ENCODE measurements at regions not wholly inside any gene's neighbourhood (a gene's known extent, or its start where the extent isn't known, plus 50 kb on each side); places are given as distances from the start of the nearest gene placed in this dataset.

DNA sequence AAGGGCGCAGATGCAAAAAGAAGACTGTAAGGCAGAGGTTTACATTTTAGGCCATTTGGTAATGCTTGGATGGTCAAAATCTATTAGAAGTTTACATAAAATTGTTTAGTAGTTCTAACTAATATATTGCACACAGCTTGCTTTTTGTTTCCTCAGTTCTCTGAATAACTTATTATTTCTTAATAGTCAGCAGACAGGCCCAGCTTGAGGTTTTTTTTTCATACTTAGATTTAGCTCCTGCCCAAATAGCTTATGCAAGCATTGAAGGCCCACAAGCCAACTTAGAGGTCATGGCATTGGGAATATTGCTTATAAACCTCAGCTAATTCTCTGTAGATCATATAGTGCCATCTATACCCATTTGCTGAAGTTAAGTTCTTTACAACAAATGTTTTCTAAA is 172.5 kb downstream of the RAP2B start:
- Histone ChIP-seq H3K27ac (ENCODE audit: low read depth, low read length) (no peak overlapping the region), H3K4me3 (ENCODE audit: low read depth in 1 of 2, low read length in 2 of 2) (no peak overlapping the region), H3K9ac (ENCODE audit: low read depth in 1 of 2, low read length in 2 of 2) (no peak overlapping the region), H3K4me1 (ENCODE audit: control insufficient read depth in 1 of 2, insufficient read depth in 2 of 2, low read length in 2 of 2) (no peaks in the 10 kb centered on the region), H3K36me3 (ENCODE audit: control insufficient read depth in 1 of 2, insufficient read depth in 2 of 2, low read length in 2 of 2) (no peaks in the 10 kb centered on the region), H3K27me3 (ENCODE audit: control insufficient read depth in 1 of 2, insufficient read depth in 2 of 2, low read length in 2 of 2) (no peaks in the 10 kb centered on the region), H3K9me3 (ENCODE audit: control insufficient read depth in 1 of 2, low read length in 2 of 2) (no peaks in the 10 kb centered on the region)

DNA sequence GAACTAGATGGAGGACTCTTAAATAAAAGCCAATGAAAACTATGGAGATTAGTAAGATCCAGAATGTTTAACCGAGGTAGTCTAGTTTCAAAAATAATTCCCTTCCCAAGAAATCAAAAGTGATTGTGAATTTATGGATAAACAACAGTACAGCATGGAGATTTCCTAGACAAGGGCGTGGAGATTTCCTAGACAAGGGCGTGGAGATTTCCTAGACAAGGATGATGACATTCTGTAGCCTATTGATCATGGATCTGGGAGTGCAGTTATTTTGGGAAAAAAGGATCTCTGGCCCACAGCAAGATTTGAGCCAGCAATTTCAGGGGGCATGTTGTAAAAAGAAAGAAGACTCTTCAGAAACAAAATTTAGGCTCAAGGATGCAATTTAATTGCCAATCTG is 175.3 kb downstream of the RAP2B start:
- no peak overlapping the region for H3K9ac ChIP-seq (ENCODE audit: low read depth in 1 of 2, low read length in 2 of 2)

DNA sequence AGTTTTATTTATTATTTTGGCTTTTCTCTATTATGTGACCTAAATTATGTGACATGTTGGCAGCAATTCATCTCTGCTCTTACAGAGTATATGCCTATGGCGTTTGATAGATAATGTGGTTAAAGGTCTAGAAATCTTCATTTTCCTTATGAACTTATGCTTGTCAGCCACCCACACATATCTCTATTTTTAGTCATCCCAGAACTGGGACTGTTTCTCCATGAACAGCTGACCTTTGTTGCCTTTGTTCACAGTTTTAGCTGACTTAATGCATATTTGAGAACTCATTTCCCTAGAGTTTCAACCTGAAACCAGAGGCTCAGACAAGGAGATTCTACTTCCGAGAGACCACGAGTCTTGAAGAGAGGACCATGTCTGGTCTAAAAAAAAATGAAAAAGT is 176.5 kb downstream of the RAP2B start:
- Histone ChIP-seq H3K4me1 (ENCODE audit: control insufficient read depth in 1 of 2, insufficient read depth in 2 of 2, low read length in 2 of 2) (no peaks in the 10 kb centered on the region), H3K27me3 (ENCODE audit: control insufficient read depth in 1 of 2, insufficient read depth in 2 of 2, low read length in 2 of 2) (no peaks in the 10 kb centered on the region), H3K4me3 (ENCODE audit: low read depth in 1 of 2, low read length in 2 of 2) (no peak overlapping the region), H3K36me3 (ENCODE audit: control insufficient read depth in 1 of 2, insufficient read depth in 2 of 2, low read length in 2 of 2) (no peaks in the 10 kb centered on the region), H3K9ac (ENCODE audit: low read depth in 1 of 2, low read length in 2 of 2) (no peak overlapping the region), H3K27ac (ENCODE audit: low read depth, low read length) (no peak overlapping the region), H3K9me3 (ENCODE audit: control insufficient read depth in 1 of 2, low read length in 2 of 2) (no peaks in the 10 kb centered on the region)

More for the DNA sequence above, 175.3 kb downstream of the RAP2B start:
- Histone ChIP-seq H3K4me3 (ENCODE audit: low read depth in 1 of 2, low read length in 2 of 2) (no peak overlapping the region), H3K27ac (ENCODE audit: low read depth, low read length) (no peak overlapping the region), H3K36me3 (ENCODE audit: control insufficient read depth in 1 of 2, insufficient read depth in 2 of 2, low read length in 2 of 2) (no peaks in the 10 kb centered on the region), H3K4me1 (ENCODE audit: control insufficient read depth in 1 of 2, insufficient read depth in 2 of 2, low read length in 2 of 2) (no peaks in the 10 kb centered on the region), H3K27me3 (ENCODE audit: control insufficient read depth in 1 of 2, insufficient read depth in 2 of 2, low read length in 2 of 2) (no peaks in the 10 kb centered on the region), H3K9me3 (ENCODE audit: control insufficient read depth in 1 of 2, low read length in 2 of 2) (no peaks in the 10 kb centered on the region)

DNA sequence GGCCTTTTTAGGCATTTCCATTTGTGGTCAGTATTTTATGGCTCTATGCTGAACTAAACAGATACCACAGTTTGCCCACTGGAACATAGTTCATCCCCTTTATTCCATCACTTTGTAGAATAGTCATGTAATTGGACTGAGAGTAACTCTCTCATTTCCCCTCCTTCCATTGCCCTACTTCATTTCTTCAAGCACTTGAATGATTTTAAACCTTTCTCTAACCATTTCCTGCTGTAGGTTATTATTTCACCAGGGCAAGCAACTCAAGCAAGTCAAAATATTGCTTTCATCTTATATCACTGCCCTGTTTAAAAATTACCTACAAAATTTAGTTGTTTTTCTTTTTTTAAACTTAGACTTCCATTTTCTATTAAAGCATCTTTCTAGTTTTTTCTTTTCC is 177.0 kb downstream of the RAP2B start:
- H3K27ac ChIP-seq (ENCODE audit: low read depth, low read length), result no peak overlapping the region

DNA sequence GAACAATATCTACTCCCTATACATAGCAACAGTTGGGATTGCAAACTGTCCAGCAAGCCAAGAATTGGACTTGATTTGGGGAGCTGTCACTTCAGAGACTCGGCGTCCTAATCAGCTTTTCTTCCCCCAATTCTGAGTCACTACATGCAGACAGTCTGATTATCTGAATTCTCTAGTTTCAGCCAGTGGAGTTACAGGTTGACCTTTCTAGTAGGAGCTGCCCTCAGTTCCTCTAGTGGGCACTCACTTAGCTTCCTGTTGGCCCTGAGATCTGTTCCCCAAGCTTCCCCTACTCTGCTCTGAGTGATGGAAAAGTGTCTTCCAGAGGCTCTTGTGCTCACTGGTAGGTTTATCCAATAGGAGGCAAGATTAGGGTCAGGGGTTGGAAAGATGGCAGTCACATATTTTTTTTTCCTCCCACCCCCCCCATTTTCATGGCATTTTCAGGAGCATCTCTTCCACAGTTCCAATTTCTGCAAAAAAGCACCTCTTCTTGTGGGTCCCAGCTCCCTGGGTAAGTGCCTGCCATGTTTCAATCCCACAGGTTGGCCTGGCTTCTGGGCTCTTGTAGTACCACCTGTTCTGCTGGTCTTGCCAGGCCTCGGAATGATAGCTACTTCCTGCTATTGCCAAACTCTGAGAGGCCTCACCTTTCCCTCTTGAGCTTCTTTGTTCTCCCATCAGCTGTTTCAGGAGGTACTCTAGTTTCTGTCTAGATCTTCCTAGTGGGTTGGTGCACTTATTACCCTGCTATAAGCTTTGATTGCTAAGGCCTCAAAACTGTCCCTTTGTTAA is 182.2 kb downstream of the RAP2B start:
- H3K36me3 ChIP-seq (ENCODE audit: control insufficient read depth in 1 of 2, insufficient read depth in 2 of 2, low read length in 2 of 2), result no peaks in the 10 kb centered on the region
- H3K27me3 ChIP-seq (ENCODE audit: control insufficient read depth in 1 of 2, insufficient read depth in 2 of 2, low read length in 2 of 2), result no peaks in the 10 kb centered on the region
- no peak overlapping the region for H3K27ac ChIP-seq (ENCODE audit: low read depth, low read length)
- no peaks in the 10 kb centered on the region for H3K9me3 ChIP-seq (ENCODE audit: control insufficient read depth in 1 of 2, low read length in 2 of 2)
- no peak overlapping the region for H3K4me3 ChIP-seq (ENCODE audit: low read depth in 1 of 2, low read length in 2 of 2)
- no peak overlapping the region for H3K9ac ChIP-seq (ENCODE audit: low read depth in 1 of 2, low read length in 2 of 2)
- H3K4me1 ChIP-seq (ENCODE audit: control insufficient read depth in 1 of 2, insufficient read depth in 2 of 2, low read length in 2 of 2), result no peaks in the 10 kb centered on the region

More for the DNA sequence above, 177.0 kb downstream of the RAP2B start:
- no peaks in the 10 kb centered on the region for H3K9me3 ChIP-seq (ENCODE audit: control insufficient read depth in 1 of 2, low read length in 2 of 2)
- H3K27me3 ChIP-seq (ENCODE audit: control insufficient read depth in 1 of 2, insufficient read depth in 2 of 2, low read length in 2 of 2), result no peaks in the 10 kb centered on the region
- no peaks in the 10 kb centered on the region for H3K36me3 ChIP-seq (ENCODE audit: control insufficient read depth in 1 of 2, insufficient read depth in 2 of 2, low read length in 2 of 2)
- no peaks in the 10 kb centered on the region for H3K4me1 ChIP-seq (ENCODE audit: control insufficient read depth in 1 of 2, insufficient read depth in 2 of 2, low read length in 2 of 2)
- H3K4me3 ChIP-seq (ENCODE audit: low read depth in 1 of 2, low read length in 2 of 2), result no peak overlapping the region
- H3K9ac ChIP-seq (ENCODE audit: low read depth in 1 of 2, low read length in 2 of 2), result no peak overlapping the region

DNA sequence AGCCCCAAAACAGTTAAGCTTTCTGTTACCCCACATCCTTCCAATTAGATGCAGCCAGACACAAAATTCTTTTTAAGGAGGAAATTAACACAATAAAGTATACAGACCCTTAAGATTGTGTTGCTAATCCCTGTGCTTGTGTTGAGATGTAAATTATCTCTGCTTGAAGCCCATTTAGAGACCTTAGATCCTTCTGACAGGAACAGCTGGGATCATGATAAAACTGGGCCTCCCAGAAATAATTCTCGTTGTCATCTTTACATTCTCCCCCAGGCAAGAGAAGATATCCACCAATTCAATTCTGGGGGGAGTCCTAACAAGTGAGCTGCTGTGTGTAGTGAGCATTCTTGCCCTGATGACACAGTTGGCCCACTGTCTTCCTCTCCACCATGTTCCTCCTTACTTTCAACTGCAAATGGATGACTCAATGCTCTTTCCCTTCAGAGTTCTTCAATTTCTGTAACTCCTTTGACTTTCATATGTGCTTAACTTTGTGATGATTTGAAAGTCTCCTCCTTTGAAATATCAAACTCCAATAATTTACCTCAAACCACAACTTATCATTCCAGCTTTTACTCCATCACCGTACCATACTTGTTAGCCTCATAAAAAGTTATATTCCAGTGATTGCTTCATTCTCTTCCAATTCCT is 186.6 kb downstream of the RAP2B start:
- H3K27me3 ChIP-seq (ENCODE audit: control insufficient read depth in 1 of 2, insufficient read depth in 2 of 2, low read length in 2 of 2), result no peaks in the 10 kb centered on the region
- no peaks in the 10 kb centered on the region for H3K36me3 ChIP-seq (ENCODE audit: control insufficient read depth in 1 of 2, insufficient read depth in 2 of 2, low read length in 2 of 2)
- no peak overlapping the region for H3K9ac ChIP-seq (ENCODE audit: low read depth in 1 of 2, low read length in 2 of 2)
- H3K4me3 ChIP-seq (ENCODE audit: low read depth in 1 of 2, low read length in 2 of 2), result no peak overlapping the region
- H3K9me3 ChIP-seq (ENCODE audit: control insufficient read depth in 1 of 2, low read length in 2 of 2), result no peaks in the 10 kb centered on the region
- no peak overlapping the region for H3K27ac ChIP-seq (ENCODE audit: low read depth, low read length)
- H3K4me1 ChIP-seq (ENCODE audit: control insufficient read depth in 1 of 2, insufficient read depth in 2 of 2, low read length in 2 of 2), result no peaks in the 10 kb centered on the region

DNA sequence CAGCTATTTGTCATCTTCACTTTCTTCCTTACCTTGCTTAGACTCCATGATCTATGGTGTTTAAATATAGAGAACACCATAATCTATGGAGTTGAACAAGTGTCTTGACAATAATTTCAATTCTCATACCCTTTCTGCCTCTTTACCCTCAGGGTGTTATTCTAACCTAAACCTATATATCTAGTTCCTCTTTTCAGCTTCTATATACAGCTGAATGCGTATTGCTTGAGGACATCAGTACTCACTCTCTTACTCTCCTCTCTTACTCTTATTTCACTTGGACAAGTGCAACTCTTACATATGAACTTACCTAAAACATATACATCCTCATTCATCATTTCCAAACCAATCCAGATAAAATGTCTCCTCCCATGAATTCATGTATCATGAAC is 187.1 kb downstream of the RAP2B start:
- no peaks in the 10 kb centered on the region for H3K9me3 ChIP-seq (ENCODE audit: control insufficient read depth in 1 of 2, low read length in 2 of 2)
- H3K9ac ChIP-seq (ENCODE audit: low read depth in 1 of 2, low read length in 2 of 2), result no peak overlapping the region
- no peaks in the 10 kb centered on the region for H3K27me3 ChIP-seq (ENCODE audit: control insufficient read depth in 1 of 2, insufficient read depth in 2 of 2, low read length in 2 of 2)
- no peak overlapping the region for H3K4me3 ChIP-seq (ENCODE audit: low read depth in 1 of 2, low read length in 2 of 2)
- no peaks in the 10 kb centered on the region for H3K36me3 ChIP-seq (ENCODE audit: control insufficient read depth in 1 of 2, insufficient read depth in 2 of 2, low read length in 2 of 2)
- no peak overlapping the region for H3K27ac ChIP-seq (ENCODE audit: low read depth, low read length)
- no peaks in the 10 kb centered on the region for H3K4me1 ChIP-seq (ENCODE audit: control insufficient read depth in 1 of 2, insufficient read depth in 2 of 2, low read length in 2 of 2)

DNA sequence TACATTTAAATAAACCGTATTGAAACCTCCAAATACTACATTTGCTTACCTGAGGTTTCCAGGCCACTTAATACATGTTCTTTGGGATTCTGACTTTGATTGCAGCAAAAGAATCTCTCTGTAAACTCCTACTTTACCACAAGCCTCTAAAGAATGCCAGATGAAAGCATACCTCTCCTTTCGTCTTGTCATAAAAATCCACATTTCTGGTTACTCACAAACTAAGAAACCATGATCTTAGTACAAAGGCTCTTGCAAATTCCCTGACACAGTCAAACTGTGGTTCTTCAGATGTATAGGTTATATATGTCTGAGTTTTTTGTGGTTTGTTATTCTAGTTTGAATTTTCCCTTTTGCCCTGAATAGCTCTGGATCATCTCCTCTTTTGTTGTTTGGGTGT is 188.4 kb downstream of the RAP2B start:
- H3K36me3 ChIP-seq (ENCODE audit: control insufficient read depth in 1 of 2, insufficient read depth in 2 of 2, low read length in 2 of 2), result no peaks in the 10 kb centered on the region
- H3K9ac ChIP-seq (ENCODE audit: low read depth in 1 of 2, low read length in 2 of 2), result no peak overlapping the region
- no peaks in the 10 kb centered on the region for H3K4me1 ChIP-seq (ENCODE audit: control insufficient read depth in 1 of 2, insufficient read depth in 2 of 2, low read length in 2 of 2)
- no peaks in the 10 kb centered on the region for H3K27me3 ChIP-seq (ENCODE audit: control insufficient read depth in 1 of 2, insufficient read depth in 2 of 2, low read length in 2 of 2)
- H3K9me3 ChIP-seq (ENCODE audit: control insufficient read depth in 1 of 2, low read length in 2 of 2), result no peaks in the 10 kb centered on the region
- H3K27ac ChIP-seq (ENCODE audit: low read depth, low read length), result no peak overlapping the region
- H3K4me3 ChIP-seq (ENCODE audit: low read depth in 1 of 2, low read length in 2 of 2), result no peak overlapping the region

DNA sequence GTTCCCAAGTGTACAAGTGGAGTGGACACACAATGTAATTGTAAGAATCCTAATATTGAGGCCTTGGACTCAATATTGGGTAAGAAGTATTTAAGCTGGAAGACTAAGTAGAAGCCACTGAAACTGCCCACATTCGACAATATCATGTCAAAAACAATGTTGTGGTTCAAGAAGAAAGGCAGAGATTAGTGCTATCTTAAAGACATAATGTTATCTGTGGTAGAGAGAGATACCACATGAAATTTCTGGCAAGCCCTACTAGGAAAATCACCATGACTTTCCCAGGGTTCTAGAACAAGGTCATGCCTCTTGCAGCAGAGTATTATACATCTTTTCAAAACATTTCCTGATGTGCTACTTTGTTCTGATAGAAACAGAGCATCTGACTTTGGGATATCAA is 192.6 kb downstream of the RAP2B start:
- Histone ChIP-seq H3K27ac (ENCODE audit: low read depth, low read length) (no peak overlapping the region), H3K27me3 (ENCODE audit: control insufficient read depth in 1 of 2, insufficient read depth in 2 of 2, low read length in 2 of 2) (no peaks in the 10 kb centered on the region), H3K4me3 (ENCODE audit: low read depth in 1 of 2, low read length in 2 of 2) (no peak overlapping the region), H3K9me3 (ENCODE audit: control insufficient read depth in 1 of 2, low read length in 2 of 2) (no peaks in the 10 kb centered on the region), H3K36me3 (ENCODE audit: control insufficient read depth in 1 of 2, insufficient read depth in 2 of 2, low read length in 2 of 2) (no peaks in the 10 kb centered on the region), H3K9ac (ENCODE audit: low read depth in 1 of 2, low read length in 2 of 2) (no peak overlapping the region), H3K4me1 (ENCODE audit: control insufficient read depth in 1 of 2, insufficient read depth in 2 of 2, low read length in 2 of 2) (no peaks in the 10 kb centered on the region)

DNA sequence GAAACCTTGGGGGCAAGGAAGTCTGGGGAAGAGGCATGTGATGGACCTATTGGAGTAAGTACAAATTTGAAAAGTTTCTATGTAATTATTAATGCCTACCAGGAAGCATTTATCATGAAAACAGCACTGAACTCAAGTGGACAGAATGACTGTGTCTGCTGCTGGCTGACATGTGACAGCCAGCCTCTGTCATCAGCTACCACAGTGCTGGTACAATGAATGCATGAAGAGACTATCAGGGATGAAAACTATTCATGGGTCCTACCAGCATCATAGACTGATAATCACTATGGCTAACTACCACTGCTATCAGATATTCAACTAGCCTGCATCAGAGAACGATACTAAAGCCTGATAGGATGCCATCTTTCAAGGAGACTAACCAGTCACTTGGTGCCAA is 193.5 kb downstream of the RAP2B start:
- no peaks in the 10 kb centered on the region for H3K27me3 ChIP-seq (ENCODE audit: control insufficient read depth in 1 of 2, insufficient read depth in 2 of 2, low read length in 2 of 2)
- no peak overlapping the region for H3K9ac ChIP-seq (ENCODE audit: low read depth in 1 of 2, low read length in 2 of 2)
- H3K36me3 ChIP-seq (ENCODE audit: control insufficient read depth in 1 of 2, insufficient read depth in 2 of 2, low read length in 2 of 2), result no peaks in the 10 kb centered on the region
- H3K27ac ChIP-seq (ENCODE audit: low read depth, low read length), result no peak overlapping the region
- no peak overlapping the region for H3K4me3 ChIP-seq (ENCODE audit: low read depth in 1 of 2, low read length in 2 of 2)
- no peaks in the 10 kb centered on the region for H3K4me1 ChIP-seq (ENCODE audit: control insufficient read depth in 1 of 2, insufficient read depth in 2 of 2, low read length in 2 of 2)
- H3K9me3 ChIP-seq (ENCODE audit: control insufficient read depth in 1 of 2, low read length in 2 of 2), result no peaks in the 10 kb centered on the region
